ENCODE measurements at regions not wholly inside any gene's neighbourhood (a gene's known extent, or its start where the extent isn't known, plus 50 kb on each side); places are given as distances from the start of the nearest gene placed in this dataset.

GRCh38 chr10:123303581-123304337, 149.6 kb downstream of the BUB3 start:
- no peak overlapping the region for H3K27ac ChIP-seq (ENCODE audit: extremely low read depth, low read depth, low read length)
- intact Hi-C loops (cut with micrococcal nuclease), result no loop called here
- no peak for FAIRE-seq
- peaks cover 0 to 9% of the 10 kb centered on the region in 2 experiments; a peak in 2 of 5 replicates for H3K27me3 ChIP-seq (ENCODE audit: control insufficient read depth in 2 of 2, insufficient read depth in 2 of 2, low read length in 2 of 2)
- WGBS (ENCODE audit: insufficient coverage, low coverage, missing lambda C conversion rate), result 8% methylated on average over 6 of the region's 6 CpGs
- BruUV-seq (replicated peaks), result no TSS peak
- H3K9me1 ChIP-seq (ENCODE audit: control insufficient read depth, insufficient read depth, low read length), result no peaks in the 10 kb centered on the region
- in situ Hi-C loops (cut with MboI), result no loop called here
- no peak overlapping the region for H3K4me2 ChIP-seq (ENCODE audit: insufficient read depth, low read length)
- ATAC-seq, result no peak
- no peak for DNase-seq (ENCODE audit: extremely low read depth in 1 of 4, low spot score in 3 of 4)
- no peak overlapping the region for H3K9ac ChIP-seq (ENCODE audit: insufficient read depth in 1 of 2, low read depth in 2 of 2, low read length in 2 of 2)
- H2AFZ ChIP-seq (ENCODE audit: low read depth, low read length), result no peak overlapping the region
- H3K79me2 ChIP-seq (ENCODE audit: control insufficient read depth, insufficient read depth, low read length), result no peaks in the 10 kb centered on the region
- ChIA-PET CTCF (ENCODE audit: low intra/inter-chr PET ratio) (no interaction called here), POLR2A (no interaction called here)
- H3K36me3 ChIP-seq (ENCODE audit: control insufficient read depth, insufficient read depth, low read length), result no peaks in the 10 kb centered on the region
- no peaks in the 10 kb centered on the region for H3K9me3 ChIP-seq (replicated peaks; ENCODE audit: control insufficient read depth, insufficient read depth, low read depth, low read length)
- no peak overlapping the region for H3K4me3 ChIP-seq
- no peaks in the 10 kb centered on the region for H4K20me1 ChIP-seq (replicated peaks; ENCODE audit: control insufficient read depth, insufficient read depth, low read length)
- H3K4me1 ChIP-seq (replicated peaks in 1 of 2; ENCODE audit: control insufficient read depth in 2 of 2, insufficient read depth in 2 of 2, low read length in 2 of 2), result no peaks in the 10 kb centered on the region
- no peak for TF ChIP-seq PATZ1 (CRISPR knock-in tag; IDR thresholded peaks at IDR 0.05; ENCODE audit: borderline replicate concordance)
- TF ChIP-seq ELF2 (CRISPR knock-in tag; IDR thresholded peaks at IDR 0.05), result no peak
- no peak for TF ChIP-seq ZNF408 (CRISPR knock-in tag; IDR thresholded peaks at IDR 0.05; ENCODE audit: low read depth)
- no peak for TF ChIP-seq ZNF766 (CRISPR knock-in tag; conservative IDR thresholded peaks at IDR 0.05)
- TF ChIP-seq DLX4 (CRISPR knock-in tag; IDR thresholded peaks at IDR 0.05), result no peak
- TF ChIP-seq IFI16 (CRISPR knock-in tag; IDR thresholded peaks at IDR 0.05), result no peak
- no peak for TF ChIP-seq GABPB2 (CRISPR knock-in tag; conservative IDR thresholded peaks at IDR 0.05)
- TF ChIP-seq HBP1 (CRISPR knock-in tag; IDR thresholded peaks at IDR 0.05), result no peak
- no peak for TF ChIP-seq GATAD2A (IDR thresholded peaks at IDR 0.05)
- no peak for TF ChIP-seq MEIS2 (IDR thresholded peaks at IDR 0.05; ENCODE audit: partially characterized antibody)
- TF ChIP-seq NFE2 (IDR thresholded peaks at IDR 0.05; ENCODE audit: low read depth), result no peak
- TF ChIP-seq IRF2 (CRISPR knock-in tag; IDR thresholded peaks at IDR 0.05), result no peak
- no peak for TF ChIP-seq RNF219 (CRISPR knock-in tag; IDR thresholded peaks at IDR 0.05)
- no peak for TF ChIP-seq ZNF3 (CRISPR knock-in tag; IDR thresholded peaks at IDR 0.05)
- no peak for TF ChIP-seq E2F1 (CRISPR knock-in tag; IDR thresholded peaks at IDR 0.05)
